Mesodermal cell (in vitro differentiated cells): ENCODE measurements at regions not wholly inside any gene's neighbourhood (a gene's known extent, or its start where the extent isn't known, plus 50 kb on each side); places are given as distances from the start of the nearest gene placed in this dataset.

Experiments
- H3K27ac ChIP-seq: 2 replicates; pipeline ENCODE4 v1.7.0; 2013; ENCODE audit warnings: mild to moderate bottlenecking, low read depth, low read length, moderate library complexity; ENCODE audit not compliant: severe bottlenecking
- H3K36me3 ChIP-seq: 2 replicates; pipeline ENCODE4 v1.7.1; 2013; ENCODE audit warnings: mild to moderate bottlenecking, low read length, moderate library complexity; ENCODE audit not compliant: control insufficient read depth, insufficient read depth
- H3K4me1 ChIP-seq: one replicate; pipeline ENCODE4 v1.7.1; 2013; ENCODE audit warnings: mild to moderate bottlenecking, low read length; ENCODE audit not compliant: insufficient read depth, control insufficient read depth, poor library complexity, severe bottlenecking
- H3K4me3 ChIP-seq: 2 replicates; pipeline ENCODE4 v1.7.0; 2013; ENCODE audit warnings: low read length, control low read depth, mild to moderate bottlenecking; ENCODE audit not compliant: insufficient read depth, poor library complexity, severe bottlenecking; ENCODE audit errors: extremely low read depth
- H3K9me3 ChIP-seq: 2 replicates; pipeline ENCODE4 v1.7.1; 2013; ENCODE audit warnings: mild to moderate bottlenecking, low read length, moderate library complexity; ENCODE audit not compliant: control insufficient read depth
- WGBS, 2 experiments: methylation state at CpG; one replicate each; pipeline ENCODE4 v1.1.5; 2013; ENCODE audit warnings: missing lambda C conversion rate in 2 of 2; ENCODE audit not compliant: insufficient coverage in 2 of 2; 5-methylcytosine and 5-hydroxymethylcytosine counted together

- Histone ChIP-seq H3K36me3 (no peaks in the 10 kb centered on the region), H3K4me3 (no peak overlapping the region), H3K9me3 (no peaks in the 10 kb centered on the region), H3K4me1 (no peaks in the 10 kb centered on the region), H3K27ac (no peak overlapping the region)
- 38% methylated on average over 1 of the region's 1 CpG; no CpG with 5 or more reads in 1 of the 2 experiments for WGBS, 2 experiments
These were observed 287.5 kb upstream of the NPVF start for GRCh38 chr7:25515633-25516275.

GRCh38 chr7:25517906-25518305, 289.6 kb upstream of the NPVF start:
- Histone ChIP-seq H3K27ac (no peak overlapping the region), H3K9me3 (no peaks in the 10 kb centered on the region), H3K4me1 (no peaks in the 10 kb centered on the region), H3K4me3 (no peak overlapping the region), H3K36me3 (no peaks in the 10 kb centered on the region)
- WGBS, 2 experiments = 40 to 50% methylated on average over 1 of the region's 2 CpGs

- no peaks in the 10 kb centered on the region for H3K4me1 ChIP-seq
- H3K9me3 ChIP-seq = no peaks in the 10 kb centered on the region
- WGBS, 2 experiments = 91 to 94% methylated on average over 4 to 5 of the region's 5 CpGs
These were observed 291.7 kb upstream of the NPVF start for GRCh38 chr7:25520017-25520416.

GRCh38 chr7:25520516-25520915, 292.2 kb upstream of the NPVF start:
- no peak overlapping the region for H3K4me3 ChIP-seq
- no peaks in the 10 kb centered on the region for H3K4me1 ChIP-seq
- H3K36me3 ChIP-seq = no peaks in the 10 kb centered on the region
- H3K27ac ChIP-seq = no peak overlapping the region
- no peaks in the 10 kb centered on the region for H3K9me3 ChIP-seq
- WGBS, 2 experiments = 80 to 94% methylated on average over 4 to 5 of the region's 6 CpGs

More at GRCh38 chr7:25520017-25520416, 291.7 kb upstream of the NPVF start:
- Histone ChIP-seq H3K27ac (no peak overlapping the region), H3K4me3 (no peak overlapping the region), H3K36me3 (no peaks in the 10 kb centered on the region)

- Histone ChIP-seq H3K4me3 (no peak overlapping the region), H3K4me1 (no peaks in the 10 kb centered on the region), H3K27ac (no peak overlapping the region), H3K9me3 (no peaks in the 10 kb centered on the region), H3K36me3 (no peaks in the 10 kb centered on the region)
- WGBS, 2 experiments = 75 to 80% methylated on average over 2 to 5 of the region's 6 CpGs
These were observed 292.9 kb upstream of the NPVF start for GRCh38 chr7:25521236-25521635.

GRCh38 chr7:25522727-25523126, 294.4 kb upstream of the NPVF start:
- no peaks in the 10 kb centered on the region for H3K36me3 ChIP-seq
- no peak overlapping the region for H3K4me3 ChIP-seq
- no peaks in the 10 kb centered on the region for H3K9me3 ChIP-seq
- no peaks in the 10 kb centered on the region for H3K4me1 ChIP-seq
- H3K27ac ChIP-seq = no peak overlapping the region

- Histone ChIP-seq H3K36me3 (no peaks in the 10 kb centered on the region), H3K27ac (no peak overlapping the region), H3K9me3 (no peaks in the 10 kb centered on the region), H3K4me3 (no peak overlapping the region), H3K4me1 (no peaks in the 10 kb centered on the region)
- 87 to 95% methylated on average over 3 of the region's 7 CpGs for WGBS, 2 experiments
These were observed 299.4 kb upstream of the NPVF start for GRCh38 chr7:25527665-25528170.

GRCh38 chr7:25529320-25529719, 301.0 kb upstream of the NPVF start:
- no peak overlapping the region for H3K4me3 ChIP-seq
- H3K4me1 ChIP-seq = no peaks in the 10 kb centered on the region
- H3K9me3 ChIP-seq = no peaks in the 10 kb centered on the region
- no peaks in the 10 kb centered on the region for H3K36me3 ChIP-seq
- H3K27ac ChIP-seq = no peak overlapping the region
- 89 to 96% methylated on average over 9 to 11 of the region's 15 CpGs for WGBS, 2 experiments

GRCh38 chr7:25536851-25537250, 308.6 kb upstream of the NPVF start:
- H3K27ac ChIP-seq = no peak overlapping the region
- H3K4me3 ChIP-seq = no peak overlapping the region
- WGBS, 2 experiments = 71 to 100% methylated on average over 1 to 3 of the region's 4 CpGs
- H3K9me3 ChIP-seq = no peaks in the 10 kb centered on the region
- no peaks in the 10 kb centered on the region for H3K4me1 ChIP-seq
- H3K36me3 ChIP-seq = no peaks in the 10 kb centered on the region

- WGBS, 2 experiments = 83% methylated on average over 1 of the region's 3 CpGs; no CpG with 5 or more reads in 1 of the 2 experiments
- H3K9me3 ChIP-seq = no peaks in the 10 kb centered on the region
- no peak overlapping the region for H3K4me3 ChIP-seq
- no peaks in the 10 kb centered on the region for H3K4me1 ChIP-seq
- no peak overlapping the region for H3K27ac ChIP-seq
- no peaks in the 10 kb centered on the region for H3K36me3 ChIP-seq
These were observed 309.5 kb upstream of the NPVF start for GRCh38 chr7:25537662-25538375.
